ENCODE measurements at regions not wholly inside any gene's neighbourhood (a gene's known extent, or its start where the extent isn't known, plus 50 kb on each side); places are given as distances from the start of the nearest gene placed in this dataset.

DNA sequence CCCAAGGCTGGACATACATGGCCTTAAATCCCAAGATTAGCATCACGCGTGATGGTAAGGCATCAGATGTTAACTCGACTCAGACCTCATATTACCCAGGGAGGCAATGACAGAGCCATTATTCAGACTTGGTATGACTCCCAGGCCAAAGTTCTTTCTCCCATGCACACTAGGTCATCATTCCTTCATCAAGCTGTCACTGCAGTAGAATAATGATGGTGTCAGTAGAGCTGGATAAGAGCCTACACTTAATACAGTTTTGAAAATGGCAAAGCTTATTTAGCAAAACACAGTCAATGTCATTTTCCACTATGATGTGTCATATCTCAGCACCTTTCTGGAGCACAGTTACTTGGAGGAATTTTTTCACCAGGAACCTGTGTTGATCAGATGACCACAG lies 663.3 kb downstream of the SUCLG1 start:
- TF ChIP-seq, protein P1, sequence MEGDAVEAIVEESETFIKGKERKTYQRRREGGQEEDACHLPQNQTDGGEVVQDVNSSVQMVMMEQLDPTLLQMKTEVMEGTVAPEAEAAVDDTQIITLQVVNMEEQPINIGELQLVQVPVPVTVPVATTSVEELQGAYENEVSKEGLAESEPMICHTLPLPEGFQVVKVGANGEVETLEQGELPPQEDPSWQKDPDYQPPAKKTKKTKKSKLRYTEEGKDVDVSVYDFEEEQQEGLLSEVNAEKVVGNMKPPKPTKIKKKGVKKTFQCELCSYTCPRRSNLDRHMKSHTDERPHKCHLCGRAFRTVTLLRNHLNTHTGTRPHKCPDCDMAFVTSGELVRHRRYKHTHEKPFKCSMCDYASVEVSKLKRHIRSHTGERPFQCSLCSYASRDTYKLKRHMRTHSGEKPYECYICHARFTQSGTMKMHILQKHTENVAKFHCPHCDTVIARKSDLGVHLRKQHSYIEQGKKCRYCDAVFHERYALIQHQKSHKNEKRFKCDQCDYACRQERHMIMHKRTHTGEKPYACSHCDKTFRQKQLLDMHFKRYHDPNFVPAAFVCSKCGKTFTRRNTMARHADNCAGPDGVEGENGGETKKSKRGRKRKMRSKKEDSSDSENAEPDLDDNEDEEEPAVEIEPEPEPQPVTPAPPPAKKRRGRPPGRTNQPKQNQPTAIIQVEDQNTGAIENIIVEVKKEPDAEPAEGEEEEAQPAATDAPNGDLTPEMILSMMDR (IDR thresholded peaks at IDR 0.05): no peak
- TF ChIP-seq, protein P2, sequence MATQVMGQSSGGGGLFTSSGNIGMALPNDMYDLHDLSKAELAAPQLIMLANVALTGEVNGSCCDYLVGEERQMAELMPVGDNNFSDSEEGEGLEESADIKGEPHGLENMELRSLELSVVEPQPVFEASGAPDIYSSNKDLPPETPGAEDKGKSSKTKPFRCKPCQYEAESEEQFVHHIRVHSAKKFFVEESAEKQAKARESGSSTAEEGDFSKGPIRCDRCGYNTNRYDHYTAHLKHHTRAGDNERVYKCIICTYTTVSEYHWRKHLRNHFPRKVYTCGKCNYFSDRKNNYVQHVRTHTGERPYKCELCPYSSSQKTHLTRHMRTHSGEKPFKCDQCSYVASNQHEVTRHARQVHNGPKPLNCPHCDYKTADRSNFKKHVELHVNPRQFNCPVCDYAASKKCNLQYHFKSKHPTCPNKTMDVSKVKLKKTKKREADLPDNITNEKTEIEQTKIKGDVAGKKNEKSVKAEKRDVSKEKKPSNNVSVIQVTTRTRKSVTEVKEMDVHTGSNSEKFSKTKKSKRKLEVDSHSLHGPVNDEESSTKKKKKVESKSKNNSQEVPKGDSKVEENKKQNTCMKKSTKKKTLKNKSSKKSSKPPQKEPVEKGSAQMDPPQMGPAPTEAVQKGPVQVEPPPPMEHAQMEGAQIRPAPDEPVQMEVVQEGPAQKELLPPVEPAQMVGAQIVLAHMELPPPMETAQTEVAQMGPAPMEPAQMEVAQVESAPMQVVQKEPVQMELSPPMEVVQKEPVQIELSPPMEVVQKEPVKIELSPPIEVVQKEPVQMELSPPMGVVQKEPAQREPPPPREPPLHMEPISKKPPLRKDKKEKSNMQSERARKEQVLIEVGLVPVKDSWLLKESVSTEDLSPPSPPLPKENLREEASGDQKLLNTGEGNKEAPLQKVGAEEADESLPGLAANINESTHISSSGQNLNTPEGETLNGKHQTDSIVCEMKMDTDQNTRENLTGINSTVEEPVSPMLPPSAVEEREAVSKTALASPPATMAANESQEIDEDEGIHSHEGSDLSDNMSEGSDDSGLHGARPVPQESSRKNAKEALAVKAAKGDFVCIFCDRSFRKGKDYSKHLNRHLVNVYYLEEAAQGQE (IDR thresholded peaks at IDR 0.05; ENCODE audit: insufficient read depth in 1 of 2, low read depth in 2 of 2, low read length in 1 of 2): no peak

Measured in Panc1 (cell line).